ENCODE measurements at regions not wholly inside any gene's neighbourhood (a gene's known extent, or its start where the extent isn't known, plus 50 kb on each side); places are given as distances from the start of the nearest gene placed in this dataset.

DNA sequence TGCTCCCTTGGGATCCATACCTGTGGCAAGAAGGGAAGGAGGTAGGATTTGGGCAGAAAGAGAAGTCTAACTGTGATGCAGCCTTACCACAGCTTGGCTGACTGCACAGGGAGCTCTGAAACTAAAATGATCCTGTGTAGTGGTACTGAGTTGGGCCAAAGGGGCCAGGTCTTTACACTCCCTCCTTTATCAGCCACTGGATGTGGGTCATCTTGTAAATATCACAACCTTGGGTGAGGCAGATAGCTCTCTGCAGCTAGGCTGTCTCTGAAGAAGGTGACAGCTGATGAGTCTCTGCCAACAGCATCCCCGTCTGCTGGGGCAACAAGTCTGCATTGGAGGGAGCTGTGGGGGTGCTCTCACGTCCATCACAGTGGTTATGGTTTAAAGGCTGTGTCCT, 95.9 kb upstream of the CAND1 start (continued):
- TF ChIP-seq MGA (IDR thresholded peaks at IDR 0.05) (no peak), BRCA1 (IDR thresholded peaks at IDR 0.05) (no peak), BRCA1 (CRISPR knock-in tag; IDR thresholded peaks at IDR 0.05) (no peak), POU5F1 (IDR thresholded peaks at IDR 0.05; ENCODE audit: borderline replicate concordance, low read depth, low read length, partially characterized antibody) (no peak), POLR2AphosphoS2 (IDR thresholded peaks at IDR 0.05; ENCODE audit: low read length) (no peak)
- TF ChIP-seq, protein P1, sequence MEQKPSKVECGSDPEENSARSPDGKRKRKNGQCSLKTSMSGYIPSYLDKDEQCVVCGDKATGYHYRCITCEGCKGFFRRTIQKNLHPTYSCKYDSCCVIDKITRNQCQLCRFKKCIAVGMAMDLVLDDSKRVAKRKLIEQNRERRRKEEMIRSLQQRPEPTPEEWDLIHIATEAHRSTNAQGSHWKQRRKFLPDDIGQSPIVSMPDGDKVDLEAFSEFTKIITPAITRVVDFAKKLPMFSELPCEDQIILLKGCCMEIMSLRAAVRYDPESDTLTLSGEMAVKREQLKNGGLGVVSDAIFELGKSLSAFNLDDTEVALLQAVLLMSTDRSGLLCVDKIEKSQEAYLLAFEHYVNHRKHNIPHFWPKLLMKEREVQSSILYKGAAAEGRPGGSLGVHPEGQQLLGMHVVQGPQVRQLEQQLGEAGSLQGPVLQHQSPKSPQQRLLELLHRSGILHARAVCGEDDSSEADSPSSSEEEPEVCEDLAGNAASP (IDR thresholded peaks at IDR 0.05), result no peak

All from K562 (cell line).